Suprapubic skin (tissue), 3 donors: ENCODE measurements at regions not wholly inside any gene's neighbourhood (a gene's known extent, or its start where the extent isn't known, plus 50 kb on each side); places are given as distances from the start of the nearest gene placed in this dataset.

Experiments used
- CTCF ChIP-seq, 2 donors: fragments of 200-600 bp in 1 of 2; fragments of 450-650 bp in 1 of 2; sonication (generic) in 1 of 2; IDR thresholded peaks; one replicate each; pipeline ENCODE4 v1.5.1; 2016 to 2019; ENCODE audit warnings: antibody characterized with exemption in 2 of 2, mild to moderate bottlenecking in 1 of 2, moderate library complexity in 1 of 2
- POLR2AphosphoS5 ChIP-seq, 3 donors: sonication (generic); formaldehyde crosslinking; IDR thresholded peaks; one replicate each; pipeline ENCODE4 v1.6.1; 2017; ENCODE audit warnings: antibody characterized with exemption in 3 of 3

- TF ChIP-seq POLR2AphosphoS5 (IDR thresholded peaks at IDR 0.05) (no peak), CTCF (IDR thresholded peaks at IDR 0.05) (no peak)
Measured at GRCh38 chr10:57664815-57665214, 602.9 kb downstream of the IPMK start.
